ENCODE measurements at regions not wholly inside any gene's neighbourhood (a gene's known extent, or its start where the extent isn't known, plus 50 kb on each side); places are given as distances from the start of the nearest gene placed in this dataset.
A peak's percentile ranks its signal among the peaks of the same experiment; 100 is the strongest.

GRCh38 chrX:39453889-39454621 is 643.7 kb downstream of the BCOR start:
- TF ChIP-seq, protein P1, sequence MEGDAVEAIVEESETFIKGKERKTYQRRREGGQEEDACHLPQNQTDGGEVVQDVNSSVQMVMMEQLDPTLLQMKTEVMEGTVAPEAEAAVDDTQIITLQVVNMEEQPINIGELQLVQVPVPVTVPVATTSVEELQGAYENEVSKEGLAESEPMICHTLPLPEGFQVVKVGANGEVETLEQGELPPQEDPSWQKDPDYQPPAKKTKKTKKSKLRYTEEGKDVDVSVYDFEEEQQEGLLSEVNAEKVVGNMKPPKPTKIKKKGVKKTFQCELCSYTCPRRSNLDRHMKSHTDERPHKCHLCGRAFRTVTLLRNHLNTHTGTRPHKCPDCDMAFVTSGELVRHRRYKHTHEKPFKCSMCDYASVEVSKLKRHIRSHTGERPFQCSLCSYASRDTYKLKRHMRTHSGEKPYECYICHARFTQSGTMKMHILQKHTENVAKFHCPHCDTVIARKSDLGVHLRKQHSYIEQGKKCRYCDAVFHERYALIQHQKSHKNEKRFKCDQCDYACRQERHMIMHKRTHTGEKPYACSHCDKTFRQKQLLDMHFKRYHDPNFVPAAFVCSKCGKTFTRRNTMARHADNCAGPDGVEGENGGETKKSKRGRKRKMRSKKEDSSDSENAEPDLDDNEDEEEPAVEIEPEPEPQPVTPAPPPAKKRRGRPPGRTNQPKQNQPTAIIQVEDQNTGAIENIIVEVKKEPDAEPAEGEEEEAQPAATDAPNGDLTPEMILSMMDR (IDR thresholded peaks at IDR 0.05; ENCODE audit: unreplicated experiment in 3 of 3) = no peak

DNA sequence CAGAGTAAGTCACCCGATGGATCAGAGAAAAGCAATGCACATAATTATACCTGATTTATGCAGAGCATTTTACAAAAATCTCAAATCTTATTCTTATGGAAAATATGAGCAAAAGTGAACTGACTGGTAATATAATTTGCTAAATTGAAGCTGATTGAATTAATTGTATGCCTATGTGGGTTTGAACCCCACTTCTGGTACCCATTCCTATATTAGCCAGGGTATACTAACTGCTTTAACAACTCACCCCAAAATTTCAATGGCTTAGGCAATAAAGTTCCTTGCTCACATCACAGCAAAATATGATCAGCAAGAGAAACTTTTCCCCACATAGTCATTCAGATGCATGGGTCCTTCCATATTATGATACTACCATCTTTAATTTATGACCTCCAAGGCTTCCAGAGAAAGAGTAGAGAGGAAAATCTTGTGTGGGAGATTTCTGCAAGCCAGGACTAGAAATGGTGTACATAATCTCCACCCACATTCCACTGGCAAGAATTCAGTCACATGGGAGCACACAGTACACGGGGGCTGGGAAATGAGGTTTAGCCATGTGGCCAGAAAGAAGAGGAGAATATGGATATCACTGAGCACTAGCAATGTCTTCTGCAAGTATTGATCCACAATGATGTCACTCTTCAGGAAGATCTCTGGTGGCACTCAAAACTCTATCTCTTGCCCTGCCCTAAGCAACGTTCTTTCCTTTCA is 640.7 kb downstream of the BCOR start:
- Mint-ChIP-seq H3K4me1 (peaks cover 69% of the 10 kb centered on the region), H3K4me3 (peak overlapping the region in 1 of 3 experiments; percentile 8), H3K27me3 (ENCODE audit: low read depth) (no peaks in the 10 kb centered on the region), H3K36me3 (ENCODE audit: low read depth) (no peaks in the 10 kb centered on the region), H3K9me3 (peaks cover 6% of the 10 kb centered on the region), H3K27ac (peak overlapping the region; percentile 60 to 91 (median 81))
- TF ChIP-seq, protein P1 (IDR thresholded peaks at IDR 0.05; ENCODE audit: unreplicated experiment in 3 of 3) = no peak

More at GRCh38 chrX:39453889-39454621, 643.7 kb downstream of the BCOR start:
- H3K4me3 Mint-ChIP-seq = peak overlapping the region in 2 of 3 experiments; percentile 0 to 28
- no peaks in the 10 kb centered on the region for H3K36me3 Mint-ChIP-seq (ENCODE audit: low read depth)
- no peaks in the 10 kb centered on the region for H3K9me3 Mint-ChIP-seq
- H3K4me1 Mint-ChIP-seq = peaks cover 74% of the 10 kb centered on the region
- H3K27ac Mint-ChIP-seq = peak overlapping the region; percentile 82 to 92 (median 84)
- H3K27me3 Mint-ChIP-seq (ENCODE audit: low read depth) = no peaks in the 10 kb centered on the region

DNA sequence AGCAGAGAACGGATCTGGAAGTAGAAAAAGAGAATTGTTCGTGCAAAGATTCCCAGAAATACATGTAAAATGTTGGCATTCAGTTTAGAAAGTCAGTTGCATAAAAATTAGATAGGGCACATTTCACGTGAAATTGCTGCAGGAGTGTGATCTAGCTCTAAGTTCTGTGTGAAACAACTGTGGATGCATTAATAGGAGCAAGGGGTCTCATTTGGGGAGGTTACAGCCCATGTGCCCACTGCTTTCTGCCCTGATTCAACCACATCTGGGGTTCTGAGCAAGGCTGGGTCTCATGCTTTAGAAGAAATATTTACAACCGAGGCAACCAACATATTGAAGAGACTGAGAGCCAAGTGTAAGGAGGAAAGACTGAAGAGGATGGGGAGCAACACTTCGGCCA is 639.0 kb downstream of the BCOR start:
- TF ChIP-seq, protein P1 (IDR thresholded peaks at IDR 0.05; ENCODE audit: unreplicated experiment in 3 of 3) = no peak
- Mint-ChIP-seq H3K27me3 (ENCODE audit: low read depth) (peaks cover 3% of the 10 kb centered on the region), H3K9me3 (peaks cover 6% of the 10 kb centered on the region), H3K4me3 (no peak overlapping the region), H3K36me3 (ENCODE audit: low read depth) (no peaks in the 10 kb centered on the region), H3K4me1 (peaks cover 69% of the 10 kb centered on the region), H3K27ac (peak overlapping the region; percentile 21 to 81 (median 56))

DNA sequence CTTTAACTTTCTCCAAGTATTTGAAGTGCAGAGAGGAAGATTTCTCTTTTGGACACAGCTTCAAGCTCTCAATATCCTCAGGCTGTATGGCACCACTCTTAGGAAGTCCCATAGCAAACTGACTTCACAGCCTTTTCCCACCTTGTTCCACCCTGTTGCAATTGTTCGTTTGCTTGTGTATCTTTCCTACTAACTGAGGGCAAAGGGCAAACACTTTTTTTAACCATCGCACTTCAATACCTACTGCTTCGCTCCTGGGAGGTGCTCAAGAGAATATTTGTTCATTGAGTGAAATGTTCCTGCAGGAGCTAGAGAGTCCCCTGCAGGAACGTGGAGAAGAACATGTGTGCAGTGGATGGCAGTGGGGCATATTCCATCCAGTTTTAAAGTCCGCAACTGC is 638.6 kb downstream of the BCOR start:
- H3K36me3 Mint-ChIP-seq (ENCODE audit: low read depth) = no peaks in the 10 kb centered on the region
- TF ChIP-seq, protein P1 (IDR thresholded peaks at IDR 0.05; ENCODE audit: unreplicated experiment in 3 of 3) = no peak
- peaks cover 6% of the 10 kb centered on the region for H3K9me3 Mint-ChIP-seq
- peak overlapping the region; percentile 3 to 21 (median 18) for H3K27ac Mint-ChIP-seq
- H3K27me3 Mint-ChIP-seq (ENCODE audit: low read depth) = peaks cover 3% of the 10 kb centered on the region
- no peak overlapping the region for H3K4me3 Mint-ChIP-seq
- peaks cover 69% of the 10 kb centered on the region for H3K4me1 Mint-ChIP-seq

- no peaks in the 10 kb centered on the region for H3K36me3 Mint-ChIP-seq (ENCODE audit: low read depth)
- peaks cover 69% of the 10 kb centered on the region for H3K4me1 Mint-ChIP-seq
- TF ChIP-seq, protein P1 (IDR thresholded peaks at IDR 0.05; ENCODE audit: unreplicated experiment in 3 of 3) = no peak
- H3K4me3 Mint-ChIP-seq = no peak overlapping the region
- peaks cover 8% of the 10 kb centered on the region for H3K27me3 Mint-ChIP-seq (ENCODE audit: low read depth)
- H3K27ac Mint-ChIP-seq = peak overlapping the region; percentile 3 to 70 (median 52)
- H3K9me3 Mint-ChIP-seq = peaks cover 6% of the 10 kb centered on the region
Observed at GRCh38 chrX:39459952-39460351, 637.8 kb downstream of the BCOR start.

All from nephron (organoid).